A549 (cell line): ENCODE measurements at regions not wholly inside any gene's neighbourhood (a gene's known extent, or its start where the extent isn't known, plus 50 kb on each side); places are given as distances from the start of the nearest gene placed in this dataset.

Experiments used
- ATAC-seq, 2 experiments: fragments of 200-7000 bp in 1 of 2; fragments of >200 bp in 1 of 2; cut with Nextera tagmentation in 1 of 2; cut with Tn5 transposase in 1 of 2; 3 replicates each; pipeline versions ENCODE4 v1.8.0 to v1.9.1; 2018 to 2020; ENCODE audit warnings: mild to moderate bottlenecking in 1 of 2, moderate library complexity in 1 of 2
- CTCF ChIA-PET: fragments of 300-600 bp; sonication (Branson Sonifier 250); formaldehyde crosslinking; extraction: SDS; loops from one replicate; lab custom pipeline; 2021; ENCODE audit warnings: antibody characterized with exemption, inconsistent platforms; lab: Yijun Ruan, JAX
- POLR2A ChIA-PET: fragments of 350-600 bp; formaldehyde crosslinking; extraction: SDS; loops from one replicate; lab custom pipeline; 2021; ENCODE audit warnings: antibody characterized with exemption, inconsistent platforms; lab: Yijun Ruan, JAX
- DNase-seq, 2 experiments: peaks; one replicate each; pipeline versions ENCODE4 v3.0.0 to v3.0.0-alpha.2; 2011 to 2016; ENCODE audit warnings: low read depth in 1 of 2, low spot score in 1 of 2
- FAIRE-seq: peaks from 2 replicates; lab custom pipeline; 2011; peaks lifted over from hg19 to GRCh38; lab: Jason Lieb, UNC
- H3K27ac ChIP-seq, 2 experiments: fragments of >200 bp; sonication (Bioruptor Twin); formaldehyde crosslinking; 3 replicates each; pipeline ENCODE4 v1.5.1; 2016 to 2017
- H3K4me1 ChIP-seq: fragments of >200 bp; sonication (Bioruptor Twin); formaldehyde crosslinking; 3 replicates; pipeline ENCODE4 v1.6.1; 2016
- H3K4me2 ChIP-seq: fragments of >200 bp; sonication (Bioruptor Twin); formaldehyde crosslinking; 3 replicates; pipeline ENCODE4 v1.6.1; 2016
- H3K4me3 ChIP-seq: fragments of >200 bp; sonication (Bioruptor Twin); formaldehyde crosslinking; 3 replicates; pipeline ENCODE4 v1.5.1; 2016
- H3K9me3 ChIP-seq: fragments of >200 bp; sonication (Bioruptor Twin); formaldehyde crosslinking; 3 replicates; pipeline ENCODE4 v1.6.1; 2016
- BHLHE40 ChIP-seq: IDR thresholded peaks from 2 replicates; pipeline ENCODE4 v1.6.1; 2012; ENCODE audit warnings: low read depth, low read length, inconsistent platforms
- CBX8 ChIP-seq: fragments of 200-600 bp; sonication (generic); IDR thresholded peaks from 2 replicates; pipeline ENCODE4 v1.6.1; 2016
- CEBPB ChIP-seq, 2 experiments: fragments of >200 bp in 1 of 2; sonication (Bioruptor Twin) in 1 of 2; formaldehyde crosslinking in 1 of 2; IDR thresholded peaks; 2 replicates each; pipeline ENCODE4 v1.6.1; 2012 to 2016
- CHD4 ChIP-seq: fragments of 200-600 bp; sonication (generic); IDR thresholded peaks from 2 replicates; pipeline ENCODE4 v1.6.1; 2016; ENCODE audit warnings: antibody characterized with exemption, mild to moderate bottlenecking, borderline replicate concordance
- EP300 ChIP-seq, 2 experiments: fragments of >200 bp; sonication (Bioruptor Twin); formaldehyde crosslinking; IDR thresholded peaks; 2 replicates in 1 of 2; 3 replicates in 1 of 2; pipeline ENCODE4 v1.6.1; 2016 to 2017
- FOSL2 ChIP-seq, 2 experiments: fragments of 450-650 bp in 1 of 2; fragments of >200 bp in 1 of 2; sonication (Bioruptor Twin) in 1 of 2; formaldehyde crosslinking; IDR thresholded peaks; 2 replicates each; pipeline versions ENCODE4 v1.5.0 to v1.6.1; 2016 to 2020; ENCODE audit warnings: mild to moderate bottlenecking in 1 of 2, moderate library complexity in 1 of 2
- GATA3 ChIP-seq: IDR thresholded peaks from 2 replicates; pipeline ENCODE4 v1.6.1; 2012; ENCODE audit warnings: borderline replicate concordance
- HDAC2 ChIP-seq: fragments of 200-600 bp; sonication (generic); IDR thresholded peaks from 2 replicates; pipeline ENCODE4 v1.6.1; 2016
- HEYL ChIP-seq: fragments of 250-450 bp; sonication (Bioruptor Pico); IDR thresholded peaks from 2 replicates; pipeline ENCODE4 v1.8.0; 2021; ENCODE audit warnings: mild to moderate bottlenecking, moderate library complexity
- HOXA7 ChIP-seq: fragments of 250-450 bp; sonication (Bioruptor Pico); IDR thresholded peaks from 2 replicates; pipeline ENCODE4 v1.5.0; 2020; ENCODE audit warnings: mild to moderate bottlenecking, moderate library complexity
- HOXB13 ChIP-seq: fragments of 250-450 bp; sonication (Bioruptor Pico); IDR thresholded peaks from 2 replicates; pipeline ENCODE4 v1.5.0; 2020; ENCODE audit warnings: low read depth, mild to moderate bottlenecking, moderate library complexity
- HOXB5 ChIP-seq: fragments of 250-450 bp; sonication (Bioruptor Pico); IDR thresholded peaks from 2 replicates; pipeline ENCODE4 v1.5.0; 2020; ENCODE audit warnings: mild to moderate bottlenecking, moderate library complexity
- JUNB ChIP-seq: fragments of >200 bp; sonication (Bioruptor Twin); formaldehyde crosslinking; IDR thresholded peaks from 2 replicates; pipeline ENCODE4 v1.6.1; 2016
- MAZ ChIP-seq: fragments of 150-350 bp; IDR thresholded peaks from 2 replicates; pipeline ENCODE4 v1.6.1; 2014; ENCODE audit warnings: antibody characterized with exemption, low read depth, low read length, borderline replicate concordance
- MYC ChIP-seq: IDR thresholded peaks from 2 replicates; pipeline ENCODE4 v1.6.1; 2012; ENCODE audit warnings: mild to moderate bottlenecking, inconsistent platforms, low read length, improper control_type of control experiment, borderline replicate concordance
- NFE2L2 ChIP-seq: fragments of 150-350 bp; conservative IDR thresholded peaks from 2 replicates; pipeline ENCODE4 v1.6.1; 2014; ENCODE audit warnings: low read length
- TFCP2L1 ChIP-seq: fragments of 250-450 bp; sonication (Bioruptor Pico); IDR thresholded peaks from 2 replicates; pipeline ENCODE4 v1.5.0; 2021; ENCODE audit warnings: mild to moderate bottlenecking
- ZC3H11A ChIP-seq: fragments of 450-650 bp; IDR thresholded peaks from 2 replicates; pipeline ENCODE4 v1.6.1; 2014; ENCODE audit warnings: antibody characterized with exemption, mild to moderate bottlenecking
- ZSCAN20 ChIP-seq: fragments of 250-450 bp; sonication (Bioruptor Pico); IDR thresholded peaks from 2 replicates; pipeline ENCODE4 v1.8.0; 2022; ENCODE audit warnings: mild to moderate bottlenecking, moderate library complexity
- WGBS: methylation state at CpG from one replicate; pipeline ENCODE4 v1.1.6; 2017; ENCODE audit errors: missing lambda C conversion rate; 5-methylcytosine and 5-hydroxymethylcytosine counted together
- TF ChIP-seq, protein P1 (sequence below): IDR thresholded peaks from 2 replicates; pipeline ENCODE4 v1.6.1; 2012
- TF ChIP-seq, protein P2 (sequence below): fragments of 250-450 bp; sonication (Bioruptor Pico); IDR thresholded peaks from 2 replicates; pipeline ENCODE4 v1.5.0; 2020; ENCODE audit warnings: low read depth, mild to moderate bottlenecking, moderate library complexity
- TF ChIP-seq, protein P3 (sequence below): fragments of >200 bp; sonication (Bioruptor Twin); formaldehyde crosslinking; IDR thresholded peaks from 3 replicates; pipeline ENCODE4 v1.6.1; 2016
- TF ChIP-seq, protein P4 (sequence below): fragments of 250-450 bp; sonication (Bioruptor Pico); IDR thresholded peaks from 2 replicates; pipeline ENCODE4 v1.5.0; 2021; ENCODE audit warnings: mild to moderate bottlenecking, moderate library complexity, borderline replicate concordance
- TF ChIP-seq, protein P5 (sequence below): fragments of >200 bp; sonication (Bioruptor Twin); formaldehyde crosslinking; IDR thresholded peaks from 2 replicates; pipeline ENCODE4 v1.6.1; 2016
- TF ChIP-seq, protein P6 (sequence below): IDR thresholded peaks from 2 replicates; pipeline ENCODE4 v1.6.1; 2012; ENCODE audit warnings: low read depth, borderline replicate concordance
- TF ChIP-seq, protein P7 (sequence below): fragments of >200 bp; sonication (Bioruptor Twin); formaldehyde crosslinking; IDR thresholded peaks from 3 replicates; pipeline ENCODE4 v1.5.1; 2016
- TF ChIP-seq, protein P8 (sequence below): fragments of 150-350 bp; IDR thresholded peaks from 2 replicates; pipeline ENCODE4 v1.6.1; 2014; ENCODE audit warnings: low read depth, mild to moderate bottlenecking, low read length

DNA sequence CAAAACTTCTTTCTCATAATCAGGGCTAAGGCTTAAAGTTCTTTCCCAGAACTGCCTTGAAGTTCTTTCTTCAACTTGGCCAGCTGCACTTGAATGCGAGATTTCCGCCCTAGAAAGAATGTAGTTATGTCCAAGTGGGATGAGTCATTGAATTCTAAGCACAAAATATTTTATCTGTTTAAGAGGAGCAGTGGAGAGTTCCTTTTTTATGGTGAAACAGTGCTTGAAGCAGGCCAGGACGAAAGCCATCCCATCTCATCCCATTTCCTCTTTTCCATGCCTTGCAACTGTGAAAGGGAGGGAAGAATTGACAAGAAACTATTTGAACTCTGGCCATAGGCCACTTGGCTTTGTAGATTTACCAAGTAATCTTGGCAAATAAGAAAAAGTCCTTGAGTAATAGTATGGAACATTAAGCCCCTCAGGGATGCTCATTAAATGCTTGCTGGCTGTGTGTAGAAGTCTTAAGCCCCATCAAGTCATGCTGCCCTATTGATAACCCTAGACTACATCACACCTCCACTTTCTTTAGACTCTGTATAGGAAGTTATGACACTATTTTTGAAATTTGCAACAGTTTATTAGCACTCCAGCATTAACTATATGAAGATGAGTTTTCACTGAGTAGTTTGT lies 174.5 kb downstream of the KCTD12 start (continued):
- TF ChIP-seq MYC (no peak), ZSCAN20 (no peak)

DNA sequence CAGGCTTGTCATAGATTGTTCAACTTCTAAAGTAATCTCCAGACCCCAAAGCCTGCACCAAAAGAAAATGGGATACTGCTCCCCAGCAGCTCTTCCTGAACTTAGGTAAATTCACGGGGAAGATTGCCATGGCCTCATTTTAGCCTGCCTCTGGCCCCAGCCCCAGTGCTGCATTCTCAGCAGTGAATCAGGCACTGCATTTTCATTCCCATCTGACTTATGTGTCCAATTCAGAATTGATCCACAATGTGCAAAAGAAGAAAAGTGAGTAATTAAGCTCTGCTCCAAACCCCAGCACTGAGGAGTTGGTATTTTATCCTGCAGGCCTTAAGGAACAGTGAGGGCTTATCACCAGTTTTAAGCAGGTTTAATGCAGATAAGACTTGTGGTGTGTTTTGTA lies 176.4 kb downstream of the KCTD12 start:
- DNase-seq = no peak
- ATAC-seq = no peak
- FAIRE-seq = no peak
- 73% methylated on average over 1 of the region's 1 CpG for WGBS
- Histone ChIP-seq H3K27ac (no peak overlapping the region), H3K4me3 (no peak overlapping the region), H3K4me2 (no peak overlapping the region), H3K9me3 (no peaks in the 10 kb centered on the region), H3K4me1 (no peaks in the 10 kb centered on the region)
- ChIA-PET POLR2A (no interaction called here), CTCF (no interaction called here)
- TF ChIP-seq CHD4 = no peak
- TF ChIP-seq, protein P1, sequence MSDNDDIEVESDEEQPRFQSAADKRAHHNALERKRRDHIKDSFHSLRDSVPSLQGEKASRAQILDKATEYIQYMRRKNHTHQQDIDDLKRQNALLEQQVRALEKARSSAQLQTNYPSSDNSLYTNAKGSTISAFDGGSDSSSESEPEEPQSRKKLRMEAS = no peak
- TF ChIP-seq HOXB5 = no peak
- no peak for TF ChIP-seq CEBPB (IDR thresholded peaks at IDR 0.05)
- TF ChIP-seq FOSL2 (IDR thresholded peaks at IDR 0.05) = no peak
- no peak for TF ChIP-seq FOSL2 (CRISPR knock-in tag; IDR thresholded peaks at IDR 0.05)
- no peak for TF ChIP-seq HDAC2
- TF ChIP-seq ZC3H11A = no peak
- no peak for TF ChIP-seq HEYL (CRISPR knock-in tag)
- TF ChIP-seq, protein P2, sequence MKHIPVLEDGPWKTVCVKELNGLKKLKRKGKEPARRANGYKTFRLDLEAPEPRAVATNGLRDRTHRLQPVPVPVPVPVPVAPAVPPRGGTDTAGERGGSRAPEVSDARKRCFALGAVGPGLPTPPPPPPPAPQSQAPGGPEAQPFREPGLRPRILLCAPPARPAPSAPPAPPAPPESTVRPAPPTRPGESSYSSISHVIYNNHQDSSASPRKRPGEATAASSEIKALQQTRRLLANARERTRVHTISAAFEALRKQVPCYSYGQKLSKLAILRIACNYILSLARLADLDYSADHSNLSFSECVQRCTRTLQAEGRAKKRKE (CRISPR knock-in tag) = no peak
- TF ChIP-seq, protein P3, sequence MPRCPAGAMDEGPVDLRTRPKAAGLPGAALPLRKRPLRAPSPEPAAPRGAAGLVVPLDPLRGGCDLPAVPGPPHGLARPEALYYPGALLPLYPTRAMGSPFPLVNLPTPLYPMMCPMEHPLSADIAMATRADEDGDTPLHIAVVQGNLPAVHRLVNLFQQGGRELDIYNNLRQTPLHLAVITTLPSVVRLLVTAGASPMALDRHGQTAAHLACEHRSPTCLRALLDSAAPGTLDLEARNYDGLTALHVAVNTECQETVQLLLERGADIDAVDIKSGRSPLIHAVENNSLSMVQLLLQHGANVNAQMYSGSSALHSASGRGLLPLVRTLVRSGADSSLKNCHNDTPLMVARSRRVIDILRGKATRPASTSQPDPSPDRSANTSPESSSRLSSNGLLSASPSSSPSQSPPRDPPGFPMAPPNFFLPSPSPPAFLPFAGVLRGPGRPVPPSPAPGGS = no peak
- TF ChIP-seq MYC = no peak
- no peak for TF ChIP-seq HOXB13 (CRISPR knock-in tag)
- no peak for TF ChIP-seq GATA3
- TF ChIP-seq JUNB = no peak

DNA sequence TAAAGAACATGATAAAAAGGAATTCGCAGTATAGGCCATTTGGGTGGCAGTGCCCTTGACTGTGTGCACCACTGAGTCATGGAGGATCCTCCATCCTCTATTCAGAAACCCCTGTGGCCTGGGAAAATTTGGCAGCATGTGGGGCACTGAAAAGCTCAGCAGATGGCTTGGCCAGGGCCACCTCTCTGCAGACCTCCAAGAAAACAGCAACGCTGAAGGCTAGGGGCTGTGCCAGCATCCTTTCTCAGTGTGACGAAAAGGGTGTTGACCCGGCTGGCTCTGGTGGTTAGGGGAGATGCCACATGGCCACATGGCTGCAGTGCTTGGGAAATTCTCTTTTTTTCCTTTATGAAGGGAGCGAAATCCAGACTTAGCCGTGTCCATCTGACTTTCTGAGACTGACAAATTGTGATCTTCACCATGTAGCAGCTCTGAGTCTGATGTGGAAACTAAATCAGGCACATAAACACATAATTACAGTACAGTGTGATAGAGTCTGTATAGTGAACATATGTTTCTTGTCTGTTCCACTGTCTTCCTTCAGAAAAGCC lies 178.0 kb downstream of the KCTD12 start:
- Histone ChIP-seq H3K9me3 (no peaks in the 10 kb centered on the region), H3K4me2 (no peak overlapping the region), H3K4me3 (no peak overlapping the region), H3K27ac (no peak overlapping the region), H3K4me1 (no peaks in the 10 kb centered on the region)
- no peak for FAIRE-seq
- no peak for TF ChIP-seq GATA3
- TF ChIP-seq, protein P4, sequence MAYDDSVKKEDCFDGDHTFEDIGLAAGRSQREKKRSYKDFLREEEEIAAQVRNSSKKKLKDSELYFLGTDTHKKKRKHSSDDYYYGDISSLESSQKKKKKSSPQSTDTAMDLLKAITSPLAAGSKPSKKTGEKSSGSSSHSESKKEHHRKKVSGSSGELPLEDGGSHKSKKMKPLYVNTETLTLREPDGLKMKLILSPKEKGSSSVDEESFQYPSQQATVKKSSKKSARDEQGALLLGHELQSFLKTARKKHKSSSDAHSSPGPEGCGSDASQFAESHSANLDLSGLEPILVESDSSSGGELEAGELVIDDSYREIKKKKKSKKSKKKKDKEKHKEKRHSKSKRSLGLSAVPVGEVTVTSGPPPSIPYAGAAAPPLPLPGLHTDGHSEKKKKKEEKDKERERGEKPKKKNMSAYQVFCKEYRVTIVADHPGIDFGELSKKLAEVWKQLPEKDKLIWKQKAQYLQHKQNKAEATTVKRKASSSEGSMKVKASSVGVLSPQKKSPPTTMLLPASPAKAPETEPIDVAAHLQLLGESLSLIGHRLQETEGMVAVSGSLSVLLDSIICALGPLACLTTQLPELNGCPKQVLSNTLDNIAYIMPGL (CRISPR knock-in tag) = no peak
- no peak for TF ChIP-seq BHLHE40
- TF ChIP-seq FOSL2 (IDR thresholded peaks at IDR 0.05) = no peak
- TF ChIP-seq FOSL2 (CRISPR knock-in tag; IDR thresholded peaks at IDR 0.05) = no peak
- TF ChIP-seq EP300 (IDR thresholded peaks at IDR 0.05) = no peak
- no peak for TF ChIP-seq ZSCAN20
- no peak for TF ChIP-seq TFCP2L1 (CRISPR knock-in tag)
- TF ChIP-seq CHD4 = no peak
- TF ChIP-seq, protein P5, sequence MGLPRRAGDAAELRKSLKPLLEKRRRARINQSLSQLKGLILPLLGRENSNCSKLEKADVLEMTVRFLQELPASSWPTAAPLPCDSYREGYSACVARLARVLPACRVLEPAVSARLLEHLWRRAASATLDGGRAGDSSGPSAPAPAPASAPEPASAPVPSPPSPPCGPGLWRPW = no peak
- TF ChIP-seq NFE2L2 = no peak
- TF ChIP-seq, protein P6, sequence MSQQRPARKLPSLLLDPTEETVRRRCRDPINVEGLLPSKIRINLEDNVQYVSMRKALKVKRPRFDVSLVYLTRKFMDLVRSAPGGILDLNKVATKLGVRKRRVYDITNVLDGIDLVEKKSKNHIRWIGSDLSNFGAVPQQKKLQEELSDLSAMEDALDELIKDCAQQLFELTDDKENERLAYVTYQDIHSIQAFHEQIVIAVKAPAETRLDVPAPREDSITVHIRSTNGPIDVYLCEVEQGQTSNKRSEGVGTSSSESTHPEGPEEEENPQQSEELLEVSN = no peak
- no peak for TF ChIP-seq HOXA7
- TF ChIP-seq CBX8 = no peak
- no peak for TF ChIP-seq HOXB5
- TF ChIP-seq, protein P7, sequence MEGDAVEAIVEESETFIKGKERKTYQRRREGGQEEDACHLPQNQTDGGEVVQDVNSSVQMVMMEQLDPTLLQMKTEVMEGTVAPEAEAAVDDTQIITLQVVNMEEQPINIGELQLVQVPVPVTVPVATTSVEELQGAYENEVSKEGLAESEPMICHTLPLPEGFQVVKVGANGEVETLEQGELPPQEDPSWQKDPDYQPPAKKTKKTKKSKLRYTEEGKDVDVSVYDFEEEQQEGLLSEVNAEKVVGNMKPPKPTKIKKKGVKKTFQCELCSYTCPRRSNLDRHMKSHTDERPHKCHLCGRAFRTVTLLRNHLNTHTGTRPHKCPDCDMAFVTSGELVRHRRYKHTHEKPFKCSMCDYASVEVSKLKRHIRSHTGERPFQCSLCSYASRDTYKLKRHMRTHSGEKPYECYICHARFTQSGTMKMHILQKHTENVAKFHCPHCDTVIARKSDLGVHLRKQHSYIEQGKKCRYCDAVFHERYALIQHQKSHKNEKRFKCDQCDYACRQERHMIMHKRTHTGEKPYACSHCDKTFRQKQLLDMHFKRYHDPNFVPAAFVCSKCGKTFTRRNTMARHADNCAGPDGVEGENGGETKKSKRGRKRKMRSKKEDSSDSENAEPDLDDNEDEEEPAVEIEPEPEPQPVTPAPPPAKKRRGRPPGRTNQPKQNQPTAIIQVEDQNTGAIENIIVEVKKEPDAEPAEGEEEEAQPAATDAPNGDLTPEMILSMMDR = no peak
- TF ChIP-seq MAZ = no peak
- TF ChIP-seq ZC3H11A = no peak
- TF ChIP-seq, protein P8, sequence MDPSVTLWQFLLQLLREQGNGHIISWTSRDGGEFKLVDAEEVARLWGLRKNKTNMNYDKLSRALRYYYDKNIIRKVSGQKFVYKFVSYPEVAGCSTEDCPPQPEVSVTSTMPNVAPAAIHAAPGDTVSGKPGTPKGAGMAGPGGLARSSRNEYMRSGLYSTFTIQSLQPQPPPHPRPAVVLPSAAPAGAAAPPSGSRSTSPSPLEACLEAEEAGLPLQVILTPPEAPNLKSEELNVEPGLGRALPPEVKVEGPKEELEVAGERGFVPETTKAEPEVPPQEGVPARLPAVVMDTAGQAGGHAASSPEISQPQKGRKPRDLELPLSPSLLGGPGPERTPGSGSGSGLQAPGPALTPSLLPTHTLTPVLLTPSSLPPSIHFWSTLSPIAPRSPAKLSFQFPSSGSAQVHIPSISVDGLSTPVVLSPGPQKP = no peak
- ATAC-seq = no peak
- ChIA-PET CTCF (no interaction called here), POLR2A (no interaction called here)
- no peak for DNase-seq
- 46% methylated on average over 6 of the region's 6 CpGs for WGBS
